ENCODE measurements at regions not wholly inside any gene's neighbourhood (a gene's known extent, or its start where the extent isn't known, plus 50 kb on each side); places are given as distances from the start of the nearest gene placed in this dataset.

- peak in 1 of 2 donors; percentile 30 for DNase-seq
- Mint-ChIP-seq H3K4me1 (ENCODE audit: low read depth) (peaks cover 60% of the 10 kb centered on the region), H3K36me3 (ENCODE audit: insufficient read depth in 2 of 2) (peaks cover 0 to 3% of the 10 kb centered on the region in 2 donors), H3K4me3 (peak overlapping the region; percentile 64 to 75), H3K27me3 (ENCODE audit: low read depth) (no peaks in the 10 kb centered on the region), H3K27ac (peak overlapping the region; percentile 18), H3K9me3 (no peaks in the 10 kb centered on the region)
- peak in 1 of 2 donors; percentile 41 for ATAC-seq (replicated peaks in 1 of 2)
Measured at GRCh38 chr6:111996144-111996865, 57.6 kb upstream of the CCN6 start.

- peak; percentile 78 to 81 for DNase-seq
- Mint-ChIP-seq H3K4me1 (ENCODE audit: low read depth) (peaks cover 52% of the 10 kb centered on the region), H3K36me3 (ENCODE audit: insufficient read depth in 2 of 2) (peaks cover 1 to 3% of the 10 kb centered on the region in 2 donors), H3K27me3 (ENCODE audit: low read depth) (no peaks in the 10 kb centered on the region), H3K27ac (no peak overlapping the region), H3K4me3 (peak overlapping the region; percentile 64 to 75), H3K9me3 (no peaks in the 10 kb centered on the region)
- ATAC-seq (replicated peaks in 1 of 2) = peak; percentile 66 to 73
Measured at GRCh38 chr6:111997078-111997852, 56.6 kb upstream of the CCN6 start.

- no peak overlapping the region for H3K4me3 Mint-ChIP-seq
- no peaks in the 10 kb centered on the region for H3K27me3 Mint-ChIP-seq (ENCODE audit: low read depth)
- peaks cover 46% of the 10 kb centered on the region for H3K4me1 Mint-ChIP-seq (ENCODE audit: low read depth)
- H3K9me3 Mint-ChIP-seq = peaks cover 0 to under 1% of the 10 kb centered on the region in 2 donors
- no peak overlapping the region for H3K27ac Mint-ChIP-seq
- peaks cover 1 to 3% of the 10 kb centered on the region in 2 donors for H3K36me3 Mint-ChIP-seq (ENCODE audit: insufficient read depth in 2 of 2)
- no peak for ATAC-seq (replicated peaks in 1 of 2)
- DNase-seq = no peak
Measured at GRCh38 chr6:111997853-111998208, 56.1 kb upstream of the CCN6 start.

- H3K36me3 Mint-ChIP-seq (ENCODE audit: insufficient read depth in 2 of 2) = peaks cover 0 to 1% of the 10 kb centered on the region in 2 donors
- H3K9me3 Mint-ChIP-seq = peaks cover 0 to 2% of the 10 kb centered on the region in 2 donors
- no peak overlapping the region for H3K4me3 Mint-ChIP-seq
- no peak for ATAC-seq (replicated peaks in 1 of 2)
- no peak overlapping the region for H3K27ac Mint-ChIP-seq
- no peak for DNase-seq
- no peaks in the 10 kb centered on the region for H3K27me3 Mint-ChIP-seq (ENCODE audit: low read depth)
- H3K4me1 Mint-ChIP-seq (ENCODE audit: low read depth) = peaks cover 5% of the 10 kb centered on the region
Measured at GRCh38 chr6:112002307-112002706, 51.6 kb upstream of the CCN6 start.

Measured in activated T-cell treated with anti-CD3 and anti-CD28 coated beads, Interleukin-2, amount 50 U/mL, for 72 hours (primary cell).